NCI-H2227 treated with DMSO at 0.1 percent for 48 hours (cell line): ENCODE measurements at regions not wholly inside any gene's neighbourhood (a gene's known extent, or its start where the extent isn't known, plus 50 kb on each side); places are given as distances from the start of the nearest gene placed in this dataset.

Experiments used
- DNase-seq: peaks from one replicate; lab custom pipeline; 2025; lab: John Stamatoyannopoulos, UW

- no peak for DNase-seq
These were observed 61.9 kb upstream of the CIBAR2 start for GRCh38 chr16:85173981-85174751.

DNA sequence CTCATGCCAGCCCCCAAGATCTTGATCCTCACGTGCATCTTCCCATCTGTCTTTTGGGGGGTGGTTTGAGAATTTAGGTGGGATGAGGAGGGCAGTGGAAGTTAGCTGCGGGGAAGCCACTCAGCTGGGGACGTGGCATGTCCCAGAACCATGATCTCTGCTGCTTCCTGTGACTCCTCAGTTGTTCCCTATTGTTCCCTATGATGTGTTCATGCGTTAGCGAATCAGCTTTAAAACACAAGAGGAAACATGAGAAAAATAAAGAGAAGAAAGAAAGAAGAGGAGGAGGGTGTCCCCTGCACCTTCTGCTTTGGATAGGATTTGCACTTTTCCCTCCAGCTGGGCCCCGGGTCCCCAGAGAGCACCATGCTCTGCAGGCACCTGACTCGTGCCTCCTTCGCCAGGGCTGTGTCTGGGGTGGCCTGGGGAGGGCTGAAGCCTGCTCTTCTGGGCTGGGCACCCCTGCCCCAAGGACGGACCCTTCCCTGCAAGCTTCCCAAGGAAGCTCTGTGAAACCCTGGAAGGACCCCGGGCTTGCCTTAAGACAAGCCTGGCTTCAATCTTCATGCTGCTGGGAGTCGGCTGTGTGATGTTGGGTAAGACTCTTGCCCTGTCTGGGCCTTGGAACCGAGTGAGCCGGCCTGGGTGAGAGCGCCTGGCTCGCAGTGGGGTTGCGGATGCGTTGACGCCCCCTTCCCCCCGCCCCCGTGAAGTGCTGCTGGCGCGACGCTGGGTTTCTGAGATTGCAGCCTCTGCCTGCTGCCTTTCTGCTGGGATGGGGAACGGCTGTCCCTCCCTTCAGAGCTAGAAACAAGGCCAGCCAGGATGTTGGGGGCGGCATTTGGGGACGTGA, 62.8 kb upstream of the CIBAR2 start:
- no peak for DNase-seq

- no peak for DNase-seq
These were observed 63.5 kb upstream of the CIBAR2 start for GRCh38 chr16:85175724-85176233.

DNA sequence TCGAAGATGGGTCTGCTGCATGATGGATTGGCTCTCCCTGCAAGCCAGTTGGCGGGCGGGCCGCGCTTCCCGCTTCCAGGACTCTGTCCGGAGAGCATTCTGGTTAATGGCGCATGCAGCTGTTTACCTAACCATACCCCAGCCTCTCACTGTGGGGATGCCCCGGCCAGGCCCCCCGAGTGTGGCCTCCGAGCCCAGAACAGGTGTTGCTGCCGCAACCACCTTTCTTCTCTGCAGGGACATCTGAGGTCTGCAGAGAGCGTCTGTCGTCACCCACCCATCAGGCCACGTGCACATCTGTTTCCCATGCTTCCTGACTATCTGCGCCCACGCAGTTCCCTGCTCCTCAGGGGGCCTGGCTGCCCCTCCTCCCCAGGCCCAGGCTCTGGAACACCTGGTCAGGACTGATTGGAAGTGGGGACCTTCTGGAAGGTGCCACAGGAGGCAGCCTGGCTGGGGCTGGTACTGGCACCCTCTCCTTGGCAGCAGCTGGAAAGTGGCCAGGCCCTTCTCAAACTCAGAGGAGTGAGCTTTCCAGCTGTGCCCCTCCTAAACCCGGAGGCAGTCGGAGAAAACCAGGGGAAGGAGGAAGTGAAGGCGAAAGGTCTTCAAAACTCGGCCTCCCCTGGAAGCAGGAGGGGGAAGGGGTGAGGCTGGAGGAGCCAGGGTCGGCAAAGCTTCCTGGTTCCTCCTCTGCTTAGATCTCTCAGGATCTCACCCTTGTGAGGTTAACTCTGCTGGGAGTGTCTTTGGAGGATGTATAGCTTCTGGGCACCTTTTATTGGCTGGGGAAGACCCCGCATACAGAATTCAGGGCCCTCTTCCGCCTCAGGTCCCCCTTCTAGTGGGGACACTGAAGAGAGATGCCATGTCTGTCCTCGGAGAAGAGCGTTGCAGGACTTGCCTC, 64.5 kb upstream of the CIBAR2 start:
- no peak for DNase-seq

DNA sequence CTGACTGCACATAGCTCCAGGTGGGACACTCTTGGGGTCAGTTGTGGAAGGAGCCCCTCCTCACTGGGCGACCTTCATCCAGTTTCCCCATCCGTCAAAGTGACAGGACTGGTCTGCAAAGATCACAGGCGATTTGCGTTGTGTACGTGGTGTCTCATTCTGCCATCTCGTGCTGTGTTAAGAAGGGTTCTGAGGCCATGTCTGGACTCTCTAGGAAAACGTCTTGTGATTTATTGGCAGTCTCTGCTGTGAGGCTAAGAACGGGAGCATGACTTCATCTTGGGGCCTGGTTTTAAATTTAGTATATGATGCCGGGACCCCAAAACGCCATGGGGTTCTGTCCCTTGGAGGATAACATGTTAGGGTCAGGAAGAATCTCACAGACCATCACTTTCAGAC, 65.2 kb upstream of the CIBAR2 start:
- DNase-seq = no peak

DNA sequence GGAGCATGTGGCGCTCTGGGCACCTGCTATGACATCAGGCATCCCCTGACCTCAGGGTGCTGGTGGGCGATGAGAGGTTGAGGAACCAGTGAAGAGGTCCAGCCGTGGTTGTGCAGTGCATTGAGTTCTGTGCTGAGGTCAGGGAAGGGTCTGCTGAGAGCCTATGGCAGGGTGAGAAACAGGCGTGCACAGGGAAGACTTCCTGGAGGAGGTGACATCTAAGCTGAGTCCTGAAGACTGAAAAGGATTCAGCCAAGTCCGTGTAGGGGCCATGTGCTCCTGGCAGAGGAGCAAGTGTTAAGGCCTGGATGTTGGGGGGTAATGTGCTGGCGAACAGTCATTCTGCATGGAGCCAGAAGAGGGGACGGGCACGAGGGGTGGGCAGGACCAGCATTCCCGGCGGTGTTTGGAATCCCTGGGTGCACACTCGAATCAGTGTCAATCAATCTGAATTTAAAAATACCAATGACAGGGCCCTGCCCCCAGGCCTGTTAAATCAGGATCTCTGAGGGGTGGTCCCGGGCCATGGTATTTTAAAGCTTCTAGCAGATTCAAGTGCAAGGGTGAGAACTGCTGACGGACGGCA, 65.8 kb upstream of the CIBAR2 start:
- no peak for DNase-seq

GRCh38 chr16:85178596-85178995, 66.3 kb upstream of the CIBAR2 start:
- DNase-seq = no peak

GRCh38 chr16:85179344-85180046, 67.2 kb upstream of the CIBAR2 start:
- no peak for DNase-seq

DNA sequence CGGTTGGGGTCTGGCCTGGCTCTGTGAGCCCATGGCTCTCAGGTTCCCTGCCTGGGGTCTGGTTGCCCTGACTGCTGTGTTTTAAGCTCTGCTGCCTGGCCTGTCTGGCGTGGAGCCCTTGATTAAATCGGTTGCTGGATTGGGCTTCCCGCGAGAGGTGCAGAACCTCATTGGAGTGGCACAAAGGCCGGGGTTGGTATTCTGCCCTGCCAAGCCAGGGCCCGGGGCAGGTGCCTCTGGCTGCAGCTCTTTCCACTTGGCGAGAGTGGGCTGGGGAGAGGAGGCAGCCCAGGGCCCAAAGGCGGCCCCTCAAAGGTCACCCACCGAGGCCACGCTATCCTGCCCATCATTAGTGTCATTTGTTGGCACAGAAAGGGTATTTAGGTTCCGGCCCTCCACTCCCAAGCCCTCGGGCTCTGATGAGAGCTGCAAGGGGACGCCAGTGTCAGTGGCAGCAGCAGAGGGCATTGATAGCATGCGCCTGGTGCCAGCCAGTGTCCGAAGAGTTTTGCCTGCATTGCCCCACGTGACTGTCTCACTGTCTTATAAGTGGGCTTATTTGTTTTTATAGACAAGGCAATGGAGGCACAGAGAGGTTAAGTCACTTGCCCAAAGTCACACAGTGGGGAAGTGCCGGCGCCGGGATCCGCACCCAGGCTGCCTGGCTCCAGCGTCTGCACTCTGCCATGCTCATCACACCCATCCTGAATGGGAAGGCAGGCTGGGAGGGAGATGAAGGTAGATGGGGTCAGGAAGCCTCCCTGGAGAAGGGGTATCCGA, 68.0 kb upstream of the CIBAR2 start:
- DNase-seq = no peak

- no peak for DNase-seq
These were observed 68.8 kb upstream of the CIBAR2 start for GRCh38 chr16:85180827-85181738.

DNA sequence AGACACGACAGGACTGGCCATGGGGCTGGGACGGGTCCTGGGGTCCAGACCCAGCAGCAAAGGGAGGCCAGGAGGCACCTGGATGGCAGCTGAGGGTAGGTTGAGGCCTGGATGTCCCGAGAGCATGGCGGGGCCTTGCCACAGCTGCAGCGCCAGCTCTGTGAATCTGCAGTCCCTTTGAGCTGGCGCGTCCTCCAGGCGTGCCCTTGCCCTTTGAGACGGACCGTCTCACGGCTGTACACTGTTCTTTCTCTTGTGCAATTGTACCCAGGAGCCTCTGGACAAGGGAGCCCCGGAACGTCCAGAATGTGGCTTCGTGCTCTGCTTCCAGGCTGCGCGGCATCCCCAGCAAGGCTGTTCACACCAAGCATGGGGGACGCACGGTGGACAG, 69.5 kb upstream of the CIBAR2 start:
- no peak for DNase-seq

GRCh38 chr16:85182286-85182685, 70.0 kb upstream of the CIBAR2 start:
- DNase-seq = no peak

GRCh38 chr16:85182774-85183173, 70.5 kb upstream of the CIBAR2 start:
- DNase-seq = no peak

DNA sequence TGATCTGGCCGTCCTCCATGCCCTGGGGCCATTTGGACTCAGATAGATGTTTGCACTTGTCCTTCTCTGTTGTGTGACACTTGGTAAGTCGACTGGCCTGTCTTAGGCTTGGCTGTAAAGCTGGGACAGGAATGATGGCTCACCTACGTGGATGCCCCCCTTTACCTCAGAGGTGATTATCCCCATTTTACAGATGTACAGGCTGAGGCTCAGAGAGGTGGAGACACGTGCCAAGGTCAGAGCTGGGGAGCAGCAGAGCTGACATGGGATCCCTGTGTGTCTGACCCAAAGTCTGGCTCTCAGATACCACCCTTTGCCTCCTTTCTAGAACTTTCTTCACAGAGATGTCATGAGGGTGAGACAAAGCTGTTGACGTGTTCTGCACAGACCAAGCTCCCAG, 71.3 kb upstream of the CIBAR2 start:
- DNase-seq = no peak

DNA sequence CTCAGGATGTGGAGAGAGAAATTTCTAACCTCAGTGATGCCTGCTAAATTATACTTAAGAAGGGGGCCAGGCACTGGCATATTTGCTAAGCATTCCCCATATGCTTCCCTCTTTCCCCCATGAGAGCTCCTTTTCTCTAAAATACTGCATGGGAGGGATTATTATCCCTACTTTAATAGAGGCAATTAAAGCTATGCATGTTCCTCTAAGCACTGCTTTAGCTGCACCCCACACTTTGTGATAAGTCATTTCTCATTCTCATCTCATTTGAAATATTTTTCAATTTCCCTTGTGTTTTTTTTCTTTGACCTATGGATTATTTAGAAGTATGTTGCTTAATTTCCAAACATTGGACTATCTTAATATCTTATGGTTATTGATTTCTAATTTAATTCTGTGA, 72.1 kb upstream of the CIBAR2 start:
- no peak for DNase-seq

- DNase-seq = no peak
These were observed 73.2 kb upstream of the CIBAR2 start for GRCh38 chr16:85185303-85186100.

DNA sequence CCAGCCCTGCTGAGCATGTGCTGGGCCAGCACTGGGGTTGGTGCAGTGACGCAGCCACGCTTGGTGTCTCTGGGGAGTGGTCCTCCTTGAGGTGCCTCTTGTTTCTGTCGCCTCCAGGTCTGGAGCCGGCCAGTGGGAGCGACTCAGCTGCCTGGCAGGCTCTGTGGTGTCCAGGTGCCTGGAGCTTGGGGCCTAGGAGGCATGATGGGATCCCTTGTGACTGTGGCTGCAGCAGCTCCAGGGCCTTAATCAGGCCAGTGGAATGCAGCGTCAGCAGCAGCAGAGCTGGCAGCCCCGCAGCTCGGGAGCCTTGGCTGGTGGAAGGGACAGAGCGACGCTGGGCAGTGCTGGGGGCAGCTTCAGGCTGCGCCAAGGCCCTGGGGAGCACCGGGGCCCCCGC, 74.7 kb upstream of the CIBAR2 start:
- no peak for DNase-seq

GRCh38 chr16:85187447-85187846, 75.2 kb upstream of the CIBAR2 start:
- no peak for DNase-seq
